G401 (cell line): ENCODE measurements at regions not wholly inside any gene's neighbourhood (a gene's known extent, or its start where the extent isn't known, plus 50 kb on each side); places are given as distances from the start of the nearest gene placed in this dataset.

ENCODE experiments used
- DNase-seq: peaks from one replicate; pipeline ENCODE4 v3.0.0-alpha.2; 2015; ENCODE audit warnings: low spot score
- in situ Hi-C: cut with HindIII; loops from 2 replicates; pipeline ENCODE4 v1.10.0; 2016; ENCODE audit warnings: low sequenced_read_pairs, mixed read lengths

DNA sequence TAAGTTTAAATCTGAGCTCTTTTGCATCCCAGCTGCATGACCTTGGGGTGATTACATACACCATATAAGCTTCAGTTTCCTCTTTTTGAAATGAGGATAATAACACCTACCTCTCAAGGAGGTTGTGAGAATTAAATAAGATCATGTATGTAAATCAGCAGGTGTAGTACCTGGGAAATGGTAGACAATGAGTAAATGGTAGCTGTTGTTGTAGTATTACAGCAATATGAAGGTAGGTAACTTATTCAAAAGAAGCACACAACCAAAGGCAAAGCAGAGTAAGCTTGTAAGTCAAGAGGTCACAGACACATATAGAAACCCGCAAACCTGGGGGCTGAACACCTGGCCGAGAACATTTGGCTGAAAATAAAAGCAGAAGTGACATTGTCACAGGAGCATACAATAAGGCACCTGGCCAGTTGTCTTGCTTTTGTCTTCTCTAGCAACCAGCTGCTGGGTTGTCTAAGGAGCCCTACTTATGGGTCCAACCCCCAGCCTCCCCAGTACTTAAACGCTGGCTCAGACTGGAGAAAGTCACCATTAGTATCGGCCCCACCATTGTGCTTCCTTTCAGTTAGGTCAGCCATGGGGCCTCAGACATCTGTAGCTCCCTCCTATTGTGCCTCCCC lies 203.6 kb upstream of the MKLN1 start:
- in situ Hi-C loops = no loop called here
- DNase-seq = no peak

DNA sequence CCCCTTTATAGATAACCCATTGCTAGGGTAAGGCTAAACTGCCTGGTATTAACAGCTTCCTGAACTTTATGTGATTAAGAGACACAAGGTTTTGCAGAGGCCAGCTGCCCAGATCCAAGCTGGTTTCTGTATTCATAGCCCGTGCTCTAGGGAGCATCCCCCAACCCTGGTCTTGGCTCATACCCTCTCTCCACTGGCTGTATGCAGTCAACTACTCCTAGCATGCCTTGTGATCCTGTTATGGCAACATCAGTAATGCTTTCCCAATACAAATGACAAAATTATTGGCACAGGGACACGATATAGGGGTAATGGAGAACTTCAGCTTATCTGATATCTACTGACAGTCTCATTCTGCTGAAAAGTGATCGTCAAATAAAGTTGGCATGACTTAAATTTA lies 202.8 kb upstream of the MKLN1 start:
- in situ Hi-C loops = no loop called here
- no peak for DNase-seq

DNA sequence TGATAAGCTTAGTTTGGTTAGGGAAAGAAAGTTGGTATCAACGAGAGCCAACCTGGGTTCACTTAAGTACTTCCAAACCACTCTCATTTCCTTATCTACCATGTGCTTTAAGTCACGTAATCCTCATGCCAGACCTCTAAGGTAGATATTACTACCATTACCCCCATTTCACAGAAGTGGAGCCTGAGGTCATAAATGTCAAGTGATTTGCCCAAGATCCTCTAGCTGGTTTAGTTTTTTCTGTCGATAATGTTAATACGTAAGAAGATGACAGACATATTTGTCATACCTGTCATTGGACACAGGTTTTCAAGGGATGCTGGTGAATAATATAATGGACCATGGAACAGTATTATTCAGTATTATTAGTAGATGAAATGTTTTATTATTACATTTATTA lies 197.4 kb upstream of the MKLN1 start:
- in situ Hi-C loops = no loop called here
- no peak for DNase-seq

DNA sequence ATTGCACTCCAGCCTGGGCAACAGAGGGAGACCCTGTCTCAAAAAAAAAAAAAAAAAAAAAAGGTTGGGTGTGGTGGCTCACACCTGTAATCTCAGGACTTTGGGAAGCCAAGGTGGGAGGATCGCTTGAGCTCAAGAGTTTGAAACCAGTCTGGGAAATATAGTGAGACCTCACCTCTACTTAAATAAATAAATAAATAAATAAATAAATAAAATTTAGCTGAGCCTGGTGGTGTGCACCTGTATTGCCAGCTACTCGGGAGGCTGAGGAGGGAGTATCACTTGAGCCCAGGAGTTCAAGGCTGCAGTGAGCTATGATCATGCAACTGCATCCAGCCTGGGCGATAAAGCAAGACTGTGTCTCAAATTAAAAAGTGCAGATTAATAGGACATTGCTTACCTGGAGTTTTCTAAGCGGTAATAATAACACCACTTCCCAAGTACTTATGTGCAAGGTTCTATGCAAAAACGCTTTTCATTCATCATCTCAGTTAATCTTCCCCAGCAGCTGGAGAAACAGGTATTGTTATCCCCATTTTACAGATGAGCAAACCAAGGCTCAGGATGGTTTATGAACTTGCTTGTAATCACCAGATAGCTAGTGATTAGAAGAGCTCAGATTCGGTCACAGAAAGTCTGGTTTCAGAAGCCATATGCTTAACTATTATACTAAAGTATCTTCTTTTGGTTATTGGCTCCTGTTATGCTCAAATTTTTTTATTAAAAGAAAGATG lies 196.5 kb upstream of the MKLN1 start:
- DNase-seq = no peak

DNA sequence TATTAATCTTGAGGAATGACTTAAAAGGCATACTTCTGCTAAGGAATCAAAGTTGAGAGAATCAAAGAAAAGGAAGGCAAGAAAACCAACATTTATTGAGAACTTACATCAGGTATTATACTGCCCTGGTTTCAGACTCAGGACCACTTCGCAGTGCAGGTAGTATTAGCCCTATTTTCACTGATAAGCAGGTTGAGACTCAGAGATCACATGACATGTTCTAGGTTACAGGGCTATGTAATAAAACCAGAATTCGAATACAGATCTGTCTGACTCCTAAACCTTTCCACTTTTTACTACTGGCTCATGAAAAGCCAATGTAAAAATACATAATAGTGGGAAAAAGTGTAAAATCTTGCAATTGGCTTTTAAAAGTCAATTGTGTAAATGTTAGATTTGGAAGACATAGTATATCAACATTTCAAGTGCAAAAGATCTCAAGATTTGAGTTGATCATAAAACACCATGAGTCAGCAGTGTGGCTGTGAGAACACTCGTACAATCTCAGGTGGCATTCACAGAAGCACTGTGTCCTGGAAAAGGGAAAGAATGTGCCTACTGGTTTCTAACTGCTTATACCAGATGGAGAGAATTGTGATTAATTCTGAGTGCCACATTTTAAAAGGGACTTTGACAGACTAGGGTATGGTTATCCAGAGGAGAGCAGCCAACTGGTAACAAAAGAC lies 195.8 kb upstream of the MKLN1 start:
- DNase-seq = no peak
- in situ Hi-C loops = no loop called here

More for the DNA sequence above, 196.5 kb upstream of the MKLN1 start:
- in situ Hi-C loops = no loop called here

DNA sequence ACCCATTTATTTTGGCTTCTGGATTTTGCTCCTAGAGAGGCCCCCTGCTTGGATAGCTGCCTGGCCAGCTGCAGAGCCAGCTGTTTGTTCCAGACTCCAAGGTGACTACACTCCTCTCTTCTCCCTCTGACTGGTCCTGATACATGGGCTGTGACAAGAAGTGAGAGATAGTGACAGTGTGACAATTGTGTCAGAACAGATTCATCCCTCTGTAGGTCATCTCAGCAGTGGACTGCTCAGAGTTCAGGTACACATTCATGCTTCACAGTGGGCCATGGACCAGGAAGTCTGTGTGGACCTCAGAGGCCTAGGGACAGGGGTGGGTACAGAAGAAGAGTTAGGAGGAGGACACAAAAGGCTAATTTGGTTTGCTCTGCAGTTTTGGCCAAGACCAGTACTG lies 188.2 kb upstream of the MKLN1 start:
- in situ Hi-C loops = no loop called here
- no peak for DNase-seq

DNA sequence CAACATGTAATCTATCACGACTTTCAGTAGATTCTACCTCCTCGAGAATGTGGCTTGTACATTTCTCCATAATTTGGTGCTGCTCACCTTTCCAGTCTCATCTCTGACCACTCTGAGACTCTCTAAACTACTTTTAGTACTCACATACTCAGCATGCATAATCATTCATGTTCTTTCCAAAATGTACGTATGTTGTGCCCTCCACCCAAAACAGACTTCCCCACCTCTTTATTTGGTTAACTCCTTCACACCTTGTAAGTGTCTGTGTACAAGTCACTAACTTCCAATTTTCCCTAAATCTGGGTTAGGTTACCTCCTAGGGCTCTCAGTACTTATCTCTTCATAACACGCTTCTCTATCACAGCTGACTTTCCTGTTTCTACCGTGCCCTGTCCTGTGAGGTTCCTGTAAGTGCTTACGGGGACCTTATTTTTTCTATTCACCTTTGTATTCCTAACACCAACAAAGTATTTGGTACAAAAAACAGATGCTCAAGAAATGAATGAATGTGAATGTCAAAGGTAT lies 186.2 kb upstream of the MKLN1 start:
- DNase-seq = no peak
- in situ Hi-C loops = no loop called here

DNA sequence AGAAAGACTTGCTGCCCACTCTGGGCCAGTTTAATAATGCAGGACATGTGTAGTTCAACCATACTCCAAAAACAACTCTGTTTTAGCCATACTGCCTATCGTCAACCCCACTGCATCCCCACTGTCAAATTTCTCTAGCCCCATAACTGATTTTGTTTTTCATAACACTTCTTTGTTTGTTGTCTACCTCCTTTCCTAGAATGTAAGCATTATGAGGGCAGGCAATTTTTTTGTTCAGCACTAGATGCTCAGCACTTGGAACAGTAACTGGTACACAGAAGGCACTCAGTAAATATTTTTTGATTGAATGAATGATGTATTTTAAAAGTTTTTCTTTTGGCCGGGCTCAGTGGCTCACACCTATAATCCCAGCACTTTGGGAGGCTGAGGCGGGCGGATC lies 183.8 kb upstream of the MKLN1 start:
- no peak for DNase-seq
- in situ Hi-C loops = no loop called here

DNA sequence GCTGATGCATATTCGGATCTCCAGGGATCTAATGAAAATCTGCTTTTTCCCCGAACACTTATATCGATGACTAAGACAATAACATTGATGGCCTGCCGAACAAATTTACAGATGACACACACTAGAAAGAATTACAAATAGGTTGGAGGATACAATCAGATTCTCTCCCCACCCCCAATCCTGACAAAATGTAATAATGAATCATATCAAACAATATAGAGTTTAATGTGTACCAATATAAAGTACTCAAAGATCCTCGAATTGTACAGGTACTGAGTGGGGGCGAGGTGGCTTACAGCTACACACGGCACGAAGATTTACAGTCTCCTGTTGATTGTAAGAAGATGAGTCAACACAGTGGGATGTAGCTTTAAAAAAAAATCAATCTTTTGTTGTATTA lies 182.7 kb upstream of the MKLN1 start:
- no peak for DNase-seq
- in situ Hi-C loops = no loop called here

DNA sequence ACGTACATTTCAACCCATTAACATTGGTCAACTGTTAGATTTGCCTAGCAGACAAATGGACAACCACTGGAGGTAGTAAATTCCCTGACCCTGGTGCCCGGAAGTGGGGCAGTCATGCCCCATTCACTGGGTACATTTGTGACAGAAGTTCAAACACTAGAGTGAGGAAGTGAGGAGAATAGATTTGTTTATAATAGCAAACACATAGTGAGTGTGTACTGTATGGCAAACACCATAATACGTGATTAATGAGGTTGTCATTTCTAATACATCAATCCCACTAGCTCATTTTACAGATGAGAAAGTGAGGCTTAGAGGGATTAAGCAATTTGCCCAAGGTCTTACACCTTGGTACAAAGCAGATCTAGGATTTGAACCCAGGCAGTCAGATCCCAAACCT lies 181.9 kb upstream of the MKLN1 start:
- in situ Hi-C loops = no loop called here
- no peak for DNase-seq

DNA sequence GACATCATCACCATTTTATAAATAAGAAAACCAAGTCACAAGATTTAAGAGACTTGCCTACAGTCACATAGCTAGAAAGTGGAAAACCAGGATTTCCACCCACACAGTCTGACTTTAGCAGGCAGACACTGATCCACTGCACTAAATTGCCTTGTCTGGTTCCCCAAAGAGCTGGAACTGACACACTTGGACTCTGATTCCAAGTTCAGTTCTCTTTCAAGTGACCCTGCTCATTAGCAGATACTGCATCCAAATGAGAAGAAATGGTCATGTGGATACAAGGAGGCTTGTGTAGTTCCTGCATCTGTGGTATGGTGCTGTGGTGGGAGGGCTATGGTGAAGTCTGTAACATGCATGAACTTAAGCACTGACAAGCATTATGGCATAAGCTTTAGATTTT lies 180.1 kb upstream of the MKLN1 start:
- no peak for DNase-seq
- in situ Hi-C loops = no loop called here

DNA sequence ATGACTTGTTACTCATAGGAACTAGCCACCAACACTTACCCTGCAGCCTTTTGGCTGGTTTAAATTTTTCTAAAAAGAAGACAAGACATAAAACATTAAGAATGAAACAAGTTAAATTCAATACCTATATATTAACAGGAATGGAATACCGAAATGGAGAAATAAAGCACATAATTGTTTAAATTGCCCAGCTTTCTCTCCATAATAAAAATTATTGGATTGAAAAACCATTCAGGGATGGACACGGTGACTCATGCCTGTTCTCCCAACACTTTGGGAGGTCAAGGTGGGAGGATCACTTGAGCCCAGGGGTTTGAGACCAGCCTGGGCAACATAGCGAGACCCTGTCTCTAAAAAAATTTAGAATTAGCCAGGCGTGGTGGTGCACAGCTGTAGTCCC lies 179.4 kb upstream of the MKLN1 start:
- DNase-seq = no peak
- in situ Hi-C loops = no loop called here

DNA sequence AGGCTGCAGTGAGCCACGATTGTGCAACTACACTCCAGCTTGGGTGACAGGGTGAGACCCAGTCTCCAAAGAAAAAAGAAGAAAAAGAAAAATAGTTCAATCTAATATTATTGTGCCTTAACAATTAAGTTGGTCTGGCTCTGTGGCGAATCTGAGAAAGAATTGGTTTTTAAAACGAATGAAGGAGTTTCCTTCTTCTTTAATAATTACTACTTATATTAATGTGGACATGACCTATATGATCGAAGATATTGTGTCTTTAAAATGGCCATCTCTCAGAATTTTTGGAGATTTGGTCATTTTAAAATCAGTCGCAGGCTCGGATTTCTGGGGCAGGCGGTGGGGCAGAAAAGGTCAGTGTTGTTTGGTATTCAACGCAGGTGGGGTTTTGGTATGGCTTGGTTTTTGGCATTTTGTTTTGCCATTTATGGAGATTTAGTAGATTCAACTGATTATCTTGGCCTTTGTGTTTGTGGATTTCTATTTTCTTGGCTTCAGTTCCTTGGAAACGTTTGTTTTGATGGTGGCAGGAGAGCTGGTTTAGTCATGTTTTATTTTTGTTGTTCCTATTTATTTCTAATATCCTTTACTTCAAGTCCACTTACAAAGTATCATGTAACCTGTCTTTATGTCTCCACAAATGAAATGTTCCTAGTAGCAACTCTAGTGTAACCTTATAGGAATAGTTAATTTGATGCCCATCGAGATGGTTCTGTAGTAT lies 178.8 kb upstream of the MKLN1 start:
- DNase-seq = no peak
- in situ Hi-C loops = no loop called here

DNA sequence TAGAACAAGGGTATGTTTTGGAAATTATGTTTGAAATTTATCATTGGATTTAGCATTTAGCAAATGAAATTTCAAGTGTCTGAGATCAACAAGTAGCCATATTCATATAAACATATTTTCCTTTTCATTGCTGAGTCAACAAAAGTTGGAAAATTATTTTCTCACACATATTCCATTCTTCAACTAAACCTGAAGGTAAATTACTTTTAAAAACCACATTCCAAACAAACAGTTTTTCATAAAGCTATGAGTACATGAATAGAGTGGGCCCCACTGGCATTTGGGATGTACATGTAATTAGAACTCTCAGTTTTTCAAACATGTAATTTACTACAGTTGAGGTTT lies 178.3 kb upstream of the MKLN1 start:
- DNase-seq = no peak
- in situ Hi-C loops = no loop called here

DNA sequence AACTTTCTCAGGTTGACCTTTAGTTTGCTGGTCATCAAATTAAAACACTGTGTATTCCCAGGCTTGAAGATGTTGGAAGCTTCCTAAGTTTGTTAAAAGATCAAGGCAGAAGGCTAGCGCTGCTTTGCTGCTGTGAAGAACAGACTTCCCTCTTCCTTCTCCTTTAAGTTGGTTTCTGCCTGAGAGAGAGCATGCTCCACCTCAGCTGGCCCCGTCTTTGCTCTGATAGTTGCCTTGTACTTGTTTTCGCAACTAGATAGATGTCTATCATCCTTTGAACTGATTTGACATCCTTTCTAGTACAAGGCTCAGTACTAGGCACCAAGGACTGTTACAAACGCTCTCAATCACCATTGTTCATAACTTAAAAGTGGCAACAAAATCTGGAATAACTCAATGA lies 177.8 kb upstream of the MKLN1 start:
- in situ Hi-C loops = no loop called here
- DNase-seq = no peak

DNA sequence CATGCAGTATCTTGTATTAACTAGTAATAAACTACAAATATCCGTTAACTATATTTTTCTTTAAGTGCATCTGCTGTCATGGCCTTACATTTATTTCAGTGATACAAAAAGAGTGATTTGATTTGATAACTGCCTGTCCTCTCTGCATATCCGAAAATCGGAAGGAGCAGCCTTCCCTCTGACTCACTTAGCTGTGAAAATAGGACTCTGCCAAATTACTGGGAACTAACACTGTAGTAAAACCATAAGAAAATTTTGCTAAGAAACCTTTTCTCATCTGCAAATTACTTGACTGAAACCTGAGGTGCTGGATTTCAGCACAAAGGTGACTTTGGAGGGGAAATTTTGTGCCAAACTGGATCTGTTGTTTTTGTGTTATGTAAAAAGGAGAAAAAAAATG lies 176.6 kb upstream of the MKLN1 start:
- peak; percentile 16 for DNase-seq
- in situ Hi-C loops = no loop called here

DNA sequence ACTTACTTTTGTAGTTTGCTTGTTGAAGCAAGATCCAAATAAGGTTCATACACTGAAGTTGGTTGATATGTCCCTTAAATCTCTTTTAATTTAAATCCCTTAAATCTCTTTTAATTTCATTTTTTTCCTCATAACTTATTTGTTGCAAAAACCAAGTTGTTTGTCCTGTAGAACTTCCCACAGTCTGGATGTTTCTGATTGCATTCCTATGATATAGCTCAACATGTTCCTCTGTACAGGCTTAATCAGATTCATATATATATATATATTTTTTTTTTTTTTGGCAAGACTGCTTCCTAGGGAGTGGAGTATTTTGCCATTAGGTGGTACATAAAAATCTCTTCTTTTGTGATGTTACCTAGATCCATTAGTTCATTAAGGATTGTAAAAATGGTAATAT lies 174.9 kb upstream of the MKLN1 start:
- in situ Hi-C loops = no loop called here
- DNase-seq = no peak

DNA sequence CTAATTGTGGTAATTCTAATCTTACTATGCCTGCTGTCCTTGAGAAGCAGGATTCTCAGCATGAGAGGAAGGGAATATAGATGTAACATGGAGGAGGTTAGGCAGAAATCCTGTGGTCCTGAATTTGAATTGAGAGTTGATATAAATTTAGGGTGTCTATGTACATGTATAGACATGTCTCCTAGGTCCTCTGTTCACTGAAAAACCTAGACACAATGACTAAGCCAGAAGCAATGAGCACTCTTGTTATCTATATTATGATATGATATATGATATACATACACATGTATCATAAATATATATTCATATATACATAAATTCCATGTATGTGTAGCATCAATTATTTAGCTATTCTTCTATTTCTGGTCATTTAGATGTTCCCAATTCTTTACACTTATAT lies 173.3 kb upstream of the MKLN1 start:
- DNase-seq = no peak
- in situ Hi-C loops = no loop called here

DNA sequence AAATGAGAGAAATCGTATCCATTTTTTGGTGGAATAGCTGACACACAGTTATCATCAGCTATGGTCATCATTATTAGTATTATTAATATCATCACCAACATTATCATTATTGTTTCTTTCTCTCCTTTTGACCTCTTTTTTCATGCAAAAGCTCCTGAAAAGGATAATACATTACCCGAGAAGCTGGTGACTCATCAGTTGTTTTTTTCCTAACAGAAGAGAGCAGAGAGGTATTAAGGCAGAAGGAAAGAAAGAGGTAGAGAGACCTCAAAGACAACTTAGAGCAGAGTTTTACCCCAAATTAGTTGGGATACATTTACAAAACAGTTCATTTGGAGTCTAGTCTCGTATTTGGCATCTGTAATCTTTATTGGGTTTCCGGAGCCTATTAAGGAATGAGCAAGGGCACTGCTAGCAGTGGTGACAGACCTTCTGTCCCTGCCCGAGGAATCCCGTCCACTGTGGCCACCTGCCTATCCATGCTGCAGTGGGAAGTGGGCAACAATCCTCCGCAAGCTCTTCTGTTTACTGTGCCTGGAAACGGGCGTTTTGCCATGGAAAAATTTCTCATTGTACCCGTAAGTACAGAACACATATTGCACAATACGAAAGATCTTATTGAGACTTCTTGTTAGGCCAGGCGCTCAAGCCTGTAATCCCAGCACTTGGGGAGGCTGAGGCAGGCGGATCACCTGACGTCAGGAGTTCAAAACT lies 170.0 kb upstream of the MKLN1 start:
- peak; percentile 64 for DNase-seq
- in situ Hi-C loops = no loop called here
